Effector memory CD8-positive, alpha-beta T cell (primary cell): ENCODE measurements at regions not wholly inside any gene's neighbourhood (a gene's known extent, or its start where the extent isn't known, plus 50 kb on each side); places are given as distances from the start of the nearest gene placed in this dataset.
"Not testable (repeated sequence)": the region's sequence is repeated elsewhere in the genome, so short reads cannot be mapped to it uniquely, and the experiment has no call there.

Source experiments
- ATAC-seq: fragments of 150-1000 bp; cut with Tn5 transposase; replicated peaks from 2 replicates; pipeline ENCODE4 v1.10.0; 2021; ENCODE audit warnings: mild to moderate bottlenecking, moderate library complexity
- DNase-seq, 3 experiments: peaks; one replicate each; pipeline ENCODE4 v3.0.0; 2021
- H3K27ac Mint-ChIP-seq, 2 donors: one replicate each; pipeline ENCODE4 v1.8.0; 2022; ENCODE audit warnings: mild to moderate bottlenecking in 2 of 2, mixed read lengths in 2 of 2, moderate library complexity in 2 of 2
- H3K27me3 Mint-ChIP-seq, 2 donors: one replicate each; pipeline ENCODE4 v1.8.0; 2022; ENCODE audit warnings: mixed read lengths in 2 of 2
- H3K36me3 Mint-ChIP-seq: one replicate; pipeline ENCODE4 v1.8.0; 2022; ENCODE audit warnings: mild to moderate bottlenecking, moderate library complexity, mixed read lengths; ENCODE audit not compliant: insufficient read depth
- H3K4me1 Mint-ChIP-seq, 2 donors: one replicate each; pipeline ENCODE4 v1.8.0; 2022; ENCODE audit warnings: low read depth in 2 of 2, mixed read lengths in 2 of 2
- H3K4me3 Mint-ChIP-seq, 2 donors: one replicate each; pipeline ENCODE4 v1.8.0; 2022; ENCODE audit warnings: mild to moderate bottlenecking in 2 of 2, mixed read lengths in 2 of 2, moderate library complexity in 2 of 2
- H3K9me3 Mint-ChIP-seq, 2 donors: one replicate each; pipeline ENCODE4 v1.8.0; 2022; ENCODE audit warnings: mixed read lengths in 2 of 2

DNA sequence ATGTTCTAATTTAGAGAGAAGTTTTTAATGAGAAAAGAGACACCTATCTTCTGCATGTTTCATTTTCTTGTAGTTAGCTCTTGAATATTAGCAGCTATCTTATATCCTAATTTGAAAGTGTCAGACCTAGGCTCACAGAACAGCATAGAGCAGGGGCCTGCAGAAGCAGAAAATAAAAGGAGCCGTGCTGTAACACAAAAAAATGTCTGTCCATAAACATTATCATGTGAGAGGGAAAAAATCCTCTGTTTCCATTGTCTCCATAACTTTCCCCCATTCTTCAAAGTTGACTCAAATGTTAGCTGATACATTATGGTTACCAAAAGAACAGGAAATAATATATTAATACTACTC lies 329.2 kb upstream of the EPHA5 start:
- Mint-ChIP-seq H3K9me3 (peaks cover 5 to 14% of the 10 kb centered on the region in 2 donors), H3K36me3 (no peaks in the 10 kb centered on the region), H3K4me3 (no peak overlapping the region), H3K4me1 (no peaks in the 10 kb centered on the region), H3K27ac (no peak overlapping the region), H3K27me3 (no peaks in the 10 kb centered on the region)
- DNase-seq = no peak
- no peak for ATAC-seq

DNA sequence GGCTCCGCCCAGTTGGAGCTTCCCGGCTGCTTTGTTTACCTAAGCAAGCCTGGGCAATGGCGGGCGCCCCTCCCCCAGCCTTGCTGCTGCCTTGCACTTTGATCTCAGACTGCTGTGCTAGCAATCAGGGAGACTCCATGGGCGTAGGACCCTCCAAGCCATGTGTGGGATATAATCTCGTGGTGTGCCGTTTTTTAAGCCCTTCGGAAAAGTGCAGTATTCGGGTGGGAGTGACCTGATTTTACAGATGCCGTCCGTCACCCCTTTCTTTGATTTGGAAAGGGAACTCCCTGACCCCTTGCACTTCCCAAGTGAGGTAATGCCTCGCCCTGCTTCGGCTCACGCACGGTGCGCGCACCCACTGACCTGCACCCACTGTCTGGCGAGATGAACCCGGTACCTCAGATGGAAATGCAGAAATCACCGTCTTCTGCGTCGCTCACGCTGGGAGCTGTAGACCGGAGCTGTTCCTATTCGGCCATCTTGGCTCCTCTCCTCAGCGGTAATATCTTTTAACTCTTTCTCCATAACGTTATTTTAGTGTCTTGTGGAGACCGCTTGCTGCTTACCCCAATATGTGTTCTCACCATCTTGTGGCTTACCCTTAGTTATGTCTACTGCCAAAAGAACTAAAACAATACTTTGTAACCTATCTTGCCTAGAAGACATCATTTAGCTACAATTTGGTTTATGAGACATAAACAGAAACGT lies 328.7 kb upstream of the EPHA5 start:
- not testable (repeated sequence) for ATAC-seq, H3K27me3 Mint-ChIP-seq, H3K4me3 Mint-ChIP-seq, H3K4me1 Mint-ChIP-seq, DNase-seq, H3K27ac Mint-ChIP-seq, H3K36me3 Mint-ChIP-seq
- H3K9me3 Mint-ChIP-seq = peaks cover 5 to 11% of the 10 kb centered on the region in 2 donors

DNA sequence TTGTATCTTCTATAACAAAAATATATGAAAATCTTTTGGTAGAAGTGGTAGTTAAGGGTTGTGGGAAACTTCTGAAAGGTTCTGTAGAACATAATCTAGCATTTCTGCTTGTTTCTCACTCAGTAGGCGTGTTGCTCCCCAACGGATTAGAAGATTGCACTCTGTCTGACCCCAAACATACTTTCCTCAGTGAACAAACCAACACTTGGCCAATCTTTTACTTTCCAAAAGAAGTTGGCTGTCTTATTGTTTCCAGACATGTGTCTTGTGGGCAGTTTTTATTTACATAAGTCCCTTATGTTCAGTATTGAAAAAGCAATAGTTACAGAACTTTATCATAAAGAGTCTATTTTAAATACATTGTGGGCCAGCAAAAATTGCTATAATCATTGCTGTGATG lies 312.8 kb upstream of the EPHA5 start:
- Mint-ChIP-seq H3K4me3 (no peak overlapping the region), H3K9me3 (peaks cover 6 to 10% of the 10 kb centered on the region in 2 donors), H3K4me1 (no peaks in the 10 kb centered on the region), H3K27ac (no peak overlapping the region), H3K36me3 (no peaks in the 10 kb centered on the region), H3K27me3 (no peaks in the 10 kb centered on the region)
- no peak for DNase-seq
- ATAC-seq = no peak

DNA sequence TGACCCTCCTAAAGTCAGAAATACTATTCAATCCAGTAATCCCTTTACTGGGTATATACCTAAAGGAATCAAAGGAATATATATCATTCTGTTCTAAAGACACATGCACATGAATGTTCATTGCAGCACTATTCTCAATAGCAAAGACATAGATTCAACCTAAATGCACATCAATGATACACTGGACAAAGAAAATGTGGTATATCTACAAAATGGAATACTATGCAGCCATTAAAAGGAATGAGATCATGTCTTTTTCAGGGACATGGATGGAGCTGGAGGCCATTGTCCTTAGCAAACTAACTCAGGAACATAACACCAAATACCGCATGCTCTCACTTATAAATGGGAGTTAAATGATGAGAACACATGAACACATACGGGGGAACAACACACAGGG lies 306.0 kb upstream of the EPHA5 start:
- peaks cover 9 to 18% of the 10 kb centered on the region in 2 donors for H3K9me3 Mint-ChIP-seq
- ATAC-seq = no peak
- H3K27ac Mint-ChIP-seq = no peak overlapping the region
- H3K27me3 Mint-ChIP-seq = no peaks in the 10 kb centered on the region
- no peak overlapping the region for H3K4me3 Mint-ChIP-seq
- no peak for DNase-seq
- peaks cover 0 to 1% of the 10 kb centered on the region in 2 donors for H3K4me1 Mint-ChIP-seq
- no peaks in the 10 kb centered on the region for H3K36me3 Mint-ChIP-seq

DNA sequence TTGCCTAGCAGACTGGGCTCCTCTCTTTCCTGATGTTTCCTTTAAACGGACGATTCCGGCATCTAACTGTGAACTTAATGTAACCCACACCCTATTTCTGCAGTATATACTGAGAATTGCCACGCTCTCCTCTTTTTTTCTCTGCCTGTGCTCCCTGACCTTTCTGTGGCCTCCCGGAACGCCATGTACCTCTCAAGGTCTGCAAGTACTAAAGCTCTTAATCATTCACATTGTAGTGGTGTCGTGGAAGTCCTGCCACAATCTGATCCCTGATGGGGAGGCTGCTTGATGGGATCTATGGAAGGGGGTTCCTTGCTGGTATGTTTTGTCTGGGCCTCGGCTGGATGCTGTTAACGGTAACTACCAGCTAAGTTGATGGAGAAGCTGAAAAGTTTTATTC lies 302.9 kb upstream of the EPHA5 start:
- Mint-ChIP-seq H3K9me3 (peaks cover 9 to 12% of the 10 kb centered on the region in 2 donors), H3K4me3 (no peak overlapping the region), H3K36me3 (no peaks in the 10 kb centered on the region), H3K27ac (no peak overlapping the region), H3K4me1 (peaks cover 0 to 1% of the 10 kb centered on the region in 2 donors), H3K27me3 (no peaks in the 10 kb centered on the region)
- no peak for DNase-seq
- ATAC-seq = no peak

DNA sequence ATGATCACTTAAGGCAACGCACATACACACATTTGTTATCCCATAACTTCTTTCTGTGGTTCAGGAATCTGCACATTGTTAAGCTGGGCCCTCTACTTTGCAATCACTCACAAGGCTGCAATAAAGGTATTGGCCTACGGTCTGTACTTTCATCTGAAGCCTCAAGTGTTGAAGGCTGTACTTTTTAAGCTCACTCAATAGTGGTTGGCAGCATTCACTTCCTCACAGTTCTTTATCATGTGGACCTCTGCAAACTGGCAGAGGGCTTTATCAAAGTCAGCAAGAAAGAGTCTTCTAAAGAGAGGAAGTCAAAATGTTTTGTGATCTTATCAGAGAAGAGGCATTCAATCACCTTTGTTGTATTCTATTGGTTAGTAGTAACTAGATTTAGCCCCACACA lies 301.4 kb upstream of the EPHA5 start:
- no peak overlapping the region for H3K4me3 Mint-ChIP-seq
- no peaks in the 10 kb centered on the region for H3K27me3 Mint-ChIP-seq
- DNase-seq (no peak), ATAC-seq (no peak)
- H3K27ac Mint-ChIP-seq = no peak overlapping the region
- H3K9me3 Mint-ChIP-seq = peaks cover 7 to 12% of the 10 kb centered on the region in 2 donors
- no peaks in the 10 kb centered on the region for H3K36me3 Mint-ChIP-seq
- H3K4me1 Mint-ChIP-seq = peaks cover 0 to 1% of the 10 kb centered on the region in 2 donors

DNA sequence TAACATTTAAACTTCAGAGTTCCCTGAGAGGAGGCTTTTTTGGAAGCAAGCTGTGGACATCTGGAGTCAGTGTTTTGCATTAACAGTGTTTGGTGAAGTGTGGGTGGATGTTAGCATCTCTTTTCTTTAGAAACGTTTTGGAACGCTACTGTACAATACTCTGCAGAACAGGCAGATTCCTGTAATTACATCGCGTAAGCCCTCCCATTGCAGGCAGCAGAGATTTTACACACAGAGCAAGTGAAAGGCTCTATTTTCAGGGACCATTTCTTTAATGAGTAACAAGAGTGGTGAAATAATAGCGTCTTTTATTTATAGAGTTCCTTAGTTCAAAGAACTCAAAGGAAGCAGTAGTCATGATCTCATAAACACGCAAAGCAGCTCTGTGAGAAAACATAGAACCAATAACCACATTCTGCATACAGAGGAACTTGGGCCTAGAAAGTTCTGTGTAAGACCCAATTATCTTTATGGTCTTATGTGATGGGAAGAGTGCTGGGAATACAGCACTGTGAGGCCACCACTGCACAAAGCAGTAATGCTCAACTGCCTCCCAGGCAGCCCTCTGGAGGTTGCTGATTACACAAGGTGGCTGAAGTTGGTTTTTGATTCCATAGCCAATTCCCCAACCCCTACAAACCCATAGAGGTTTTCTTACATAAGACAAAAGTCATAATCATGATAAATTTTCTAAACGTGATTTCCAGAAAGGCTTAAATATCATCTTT lies 298.7 kb upstream of the EPHA5 start:
- no peaks in the 10 kb centered on the region for H3K36me3 Mint-ChIP-seq
- no peak overlapping the region for H3K27ac Mint-ChIP-seq
- H3K4me3 Mint-ChIP-seq = no peak overlapping the region
- DNase-seq (no peak), ATAC-seq (no peak)
- H3K9me3 Mint-ChIP-seq = peaks cover 6 to 7% of the 10 kb centered on the region in 2 donors
- no peaks in the 10 kb centered on the region for H3K27me3 Mint-ChIP-seq
- peaks cover 0 to 1% of the 10 kb centered on the region in 2 donors for H3K4me1 Mint-ChIP-seq

DNA sequence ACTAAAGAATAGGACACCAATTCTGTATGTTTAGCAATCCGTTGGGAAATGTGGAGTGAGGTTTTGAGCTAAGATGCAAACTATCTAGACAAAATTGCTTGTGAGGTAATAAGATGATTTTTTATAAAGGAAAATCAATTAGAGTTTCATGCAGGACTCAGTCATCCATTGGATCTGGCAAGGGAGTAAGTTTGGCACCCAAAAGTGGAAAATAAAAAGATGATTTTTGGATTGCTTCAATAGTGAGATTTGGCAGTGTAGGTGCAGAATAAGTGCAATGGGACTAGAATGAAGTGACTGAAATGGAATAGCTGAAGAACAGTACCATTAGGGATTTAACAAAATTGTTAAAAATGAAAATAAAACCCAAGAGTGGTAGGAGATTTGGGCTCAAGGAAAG lies 290.5 kb upstream of the EPHA5 start:
- H3K27ac Mint-ChIP-seq = no peak overlapping the region
- H3K4me1 Mint-ChIP-seq = no peaks in the 10 kb centered on the region
- H3K27me3 Mint-ChIP-seq = no peaks in the 10 kb centered on the region
- DNase-seq (no peak), ATAC-seq (no peak)
- H3K9me3 Mint-ChIP-seq = peaks cover 8 to 14% of the 10 kb centered on the region in 2 donors
- H3K4me3 Mint-ChIP-seq = no peak overlapping the region
- peaks cover 3% of the 10 kb centered on the region for H3K36me3 Mint-ChIP-seq

DNA sequence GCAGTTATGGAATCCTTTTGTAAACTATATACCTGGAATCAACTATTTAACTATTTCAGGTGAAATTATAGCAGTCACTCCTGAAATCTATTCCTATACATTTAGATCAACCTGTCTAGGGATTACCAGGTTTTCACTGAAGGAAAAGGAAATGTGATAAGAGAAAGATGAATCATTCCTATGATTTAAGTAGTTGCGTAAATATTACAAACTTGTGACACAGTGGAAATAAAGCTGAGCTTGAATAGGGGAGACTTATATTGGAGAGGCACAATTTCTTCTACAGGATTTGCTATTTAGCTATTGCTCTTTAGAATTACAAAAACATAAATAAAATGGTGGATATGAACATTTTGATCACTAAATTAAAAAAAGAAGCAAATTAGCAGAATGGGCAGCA lies 284.1 kb upstream of the EPHA5 start:
- H3K9me3 Mint-ChIP-seq = peaks cover 0 to 7% of the 10 kb centered on the region in 2 donors
- no peak overlapping the region for H3K4me3 Mint-ChIP-seq
- H3K27me3 Mint-ChIP-seq = no peaks in the 10 kb centered on the region
- no peak overlapping the region for H3K27ac Mint-ChIP-seq
- DNase-seq (no peak), ATAC-seq (no peak)
- H3K36me3 Mint-ChIP-seq = no peaks in the 10 kb centered on the region
- no peaks in the 10 kb centered on the region for H3K4me1 Mint-ChIP-seq

DNA sequence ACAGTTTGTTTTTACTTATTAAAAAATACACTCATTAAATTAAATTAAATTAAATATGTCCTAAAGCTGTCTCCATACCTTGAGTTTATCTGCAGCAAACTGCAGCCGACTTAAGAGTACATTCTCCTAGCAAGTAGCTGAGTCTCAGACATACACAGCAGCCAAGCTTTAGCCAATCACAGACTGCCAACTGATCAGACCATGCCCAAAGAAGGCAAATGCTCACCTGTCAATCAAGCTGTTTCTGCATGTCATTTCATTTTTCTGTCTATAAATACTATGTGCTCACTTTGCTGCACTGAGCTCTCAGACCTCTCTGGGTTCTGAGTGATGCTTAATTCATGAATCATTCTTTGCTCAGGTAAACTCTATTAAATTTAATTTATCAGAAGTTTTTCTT lies 280.9 kb upstream of the EPHA5 start:
- no peak for DNase-seq
- Mint-ChIP-seq H3K9me3 (peaks cover 0 to 5% of the 10 kb centered on the region in 2 donors), H3K36me3 (no peaks in the 10 kb centered on the region), H3K4me1 (no peaks in the 10 kb centered on the region), H3K27me3 (no peaks in the 10 kb centered on the region), H3K27ac (no peak overlapping the region), H3K4me3 (no peak overlapping the region)
- no peak for ATAC-seq

DNA sequence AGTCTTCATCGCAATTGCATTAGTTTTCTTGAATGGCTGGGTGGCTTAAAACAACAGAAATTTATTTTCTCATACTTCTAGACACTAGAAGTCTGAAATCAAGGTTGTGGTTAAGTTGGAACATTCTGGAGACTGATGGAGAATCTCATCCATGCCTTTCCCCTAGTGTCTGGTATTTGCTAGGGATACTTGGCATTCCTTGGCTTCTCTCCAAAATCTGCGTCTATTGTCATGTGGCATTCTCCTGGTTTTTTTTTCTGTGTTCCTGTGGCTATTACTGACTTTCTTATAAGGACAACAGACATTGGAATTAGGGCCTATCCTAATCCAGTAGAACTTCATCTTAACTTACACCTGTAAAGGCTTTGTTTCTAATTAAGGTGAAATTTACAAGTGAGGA lies 272.8 kb upstream of the EPHA5 start:
- Mint-ChIP-seq H3K9me3 (peaks cover 0 to 5% of the 10 kb centered on the region in 2 donors), H3K36me3 (no peaks in the 10 kb centered on the region), H3K27me3 (no peaks in the 10 kb centered on the region), H3K4me3 (no peak overlapping the region), H3K4me1 (no peaks in the 10 kb centered on the region), H3K27ac (no peak overlapping the region)
- DNase-seq = no peak
- no peak for ATAC-seq

DNA sequence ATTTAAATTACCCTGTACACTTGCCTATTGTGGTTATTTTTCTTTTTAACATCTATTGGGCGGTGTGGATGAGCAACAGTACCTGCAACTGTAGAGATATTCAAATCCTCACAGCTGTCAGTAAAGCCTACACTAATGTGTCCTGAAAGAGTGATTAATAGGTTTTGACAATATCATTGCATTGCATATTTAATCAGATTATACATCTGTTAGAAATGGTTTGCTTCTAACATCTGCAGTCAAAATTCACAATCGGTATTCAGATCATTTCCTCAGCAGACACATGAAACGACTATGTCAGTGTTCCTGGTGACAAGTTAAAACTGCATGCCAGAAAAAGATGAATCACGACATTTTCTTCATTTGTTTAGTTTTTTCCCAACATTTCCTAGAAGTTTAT lies 254.6 kb upstream of the EPHA5 start:
- Mint-ChIP-seq H3K4me3 (no peak overlapping the region), H3K27ac (no peak overlapping the region), H3K27me3 (no peaks in the 10 kb centered on the region), H3K9me3 (peaks cover 11 to 18% of the 10 kb centered on the region in 2 donors), H3K4me1 (no peaks in the 10 kb centered on the region), H3K36me3 (peaks cover 4% of the 10 kb centered on the region)
- ATAC-seq (no peak), DNase-seq (no peak)

DNA sequence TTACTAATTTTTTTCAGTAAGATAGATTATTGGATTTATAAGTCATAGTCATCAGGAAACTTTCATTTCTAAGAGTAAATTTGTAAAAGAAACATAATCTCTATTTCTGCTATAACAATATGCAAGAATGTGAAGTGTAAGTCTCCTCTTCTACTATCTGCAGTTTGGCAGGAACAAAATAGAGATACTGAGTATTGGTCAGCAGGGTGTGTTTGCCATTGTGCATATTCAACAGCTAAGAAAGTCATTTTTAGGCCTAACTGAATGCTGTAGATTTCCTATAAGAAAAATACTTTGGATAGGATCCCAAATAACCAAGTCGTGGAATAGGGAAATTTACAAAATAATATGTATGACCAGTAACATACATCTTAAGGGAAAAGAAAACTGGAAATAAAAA lies 253.3 kb upstream of the EPHA5 start:
- ATAC-seq = no peak
- peaks cover 4% of the 10 kb centered on the region for H3K36me3 Mint-ChIP-seq
- H3K27ac Mint-ChIP-seq = no peak overlapping the region
- no peaks in the 10 kb centered on the region for H3K4me1 Mint-ChIP-seq
- H3K4me3 Mint-ChIP-seq = no peak overlapping the region
- DNase-seq = no peak
- peaks cover 11 to 18% of the 10 kb centered on the region in 2 donors for H3K9me3 Mint-ChIP-seq
- H3K27me3 Mint-ChIP-seq = no peaks in the 10 kb centered on the region

DNA sequence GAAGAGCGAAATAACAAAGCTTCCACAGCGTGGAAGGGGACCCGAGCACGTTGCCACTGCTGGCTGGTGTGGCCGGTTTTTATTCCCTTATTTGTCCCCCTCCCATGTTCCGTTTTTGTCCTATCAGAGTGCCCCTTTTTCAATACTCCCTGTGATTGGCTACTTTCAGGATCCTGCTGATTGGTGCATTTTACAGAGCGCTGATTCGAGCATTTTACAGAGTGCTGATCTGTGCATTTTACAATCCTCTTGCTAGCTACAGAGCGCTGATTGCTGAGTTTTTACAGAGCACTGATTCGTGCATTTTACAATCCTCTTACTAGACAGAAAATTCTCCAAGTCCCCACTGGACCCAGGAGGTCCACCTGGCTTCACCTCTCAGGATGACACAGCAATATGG lies 250.9 kb upstream of the EPHA5 start:
- Mint-ChIP-seq H3K27ac (no peak overlapping the region), H3K27me3 (no peaks in the 10 kb centered on the region), H3K36me3 (peaks cover 4% of the 10 kb centered on the region), H3K9me3 (peaks cover 11 to 15% of the 10 kb centered on the region in 2 donors), H3K4me1 (no peaks in the 10 kb centered on the region), H3K4me3 (no peak overlapping the region)
- DNase-seq = no peak
- no peak for ATAC-seq
